Karpas-422 (cell line): ENCODE measurements at regions not wholly inside any gene's neighbourhood (a gene's known extent, or its start where the extent isn't known, plus 50 kb on each side); places are given as distances from the start of the nearest gene placed in this dataset.

Source experiments
- DNase-seq: peaks from one replicate; pipeline ENCODE4 v3.0.0-alpha.2; 2015
- H2AFZ ChIP-seq: fragments of 200-600 bp; sonication (generic); 2 replicates; pipeline ENCODE4 v1.6.1; 2014; ENCODE audit warnings: antibody characterized with exemption, low read length, mixed read lengths
- H3K27ac ChIP-seq: fragments of 200-600 bp; sonication (generic); 2 replicates; pipeline ENCODE4 v1.5.1; 2014; ENCODE audit warnings: mild to moderate bottlenecking, low read length, moderate library complexity
- H3K27me3 ChIP-seq: fragments of 200-600 bp; sonication (generic); 2 replicates; pipeline ENCODE4 v1.6.1; 2014; ENCODE audit warnings: low read length, mixed read lengths
- H3K36me3 ChIP-seq: fragments of 200-600 bp; sonication (generic); 2 replicates; pipeline ENCODE4 v1.6.1; 2014; ENCODE audit warnings: low read length, mixed read lengths; ENCODE audit not compliant: insufficient read depth
- H3K4me1 ChIP-seq: fragments of 200-600 bp; sonication (generic); 2 replicates; pipeline ENCODE4 v1.6.1; 2014; ENCODE audit warnings: mild to moderate bottlenecking, low read length, mixed read lengths
- H3K4me2 ChIP-seq: fragments of 200-600 bp; sonication (generic); 2 replicates; pipeline ENCODE4 v1.6.1; 2014; ENCODE audit warnings: low read length, low read depth, mild to moderate bottlenecking; ENCODE audit not compliant: poor library complexity, severe bottlenecking
- H3K4me3 ChIP-seq: fragments of 200-600 bp; sonication (generic); 2 replicates; pipeline ENCODE4 v1.5.1; 2014; ENCODE audit warnings: mild to moderate bottlenecking, antibody characterized with exemption, low read length, mixed read lengths
- H3K79me2 ChIP-seq: fragments of 200-600 bp; sonication (generic); 2 replicates; pipeline ENCODE4 v1.6.1; 2014; ENCODE audit warnings: mild to moderate bottlenecking, low read length, mixed read lengths
- H3K9ac ChIP-seq: fragments of 200-600 bp; sonication (generic); 2 replicates; pipeline ENCODE4 v1.6.0; 2014; ENCODE audit warnings: low read length
- H3K9me2 ChIP-seq: fragments of 200-600 bp; sonication (generic), shearing (Covaris generic); replicated peaks from 2 replicates; pipeline ENCODE4 v1.6.0; 2014; ENCODE audit warnings: mild to moderate bottlenecking, low read length, moderate library complexity; ENCODE audit not compliant: insufficient read depth
- H3K9me3 ChIP-seq: fragments of 300-700, 200-600 bp; sonication (generic); 2 replicates; pipeline ENCODE4 v1.6.1; 2014; ENCODE audit warnings: low read length, mixed read lengths
- H4K20me1 ChIP-seq: fragments of 200-600 bp; sonication (generic); 2 replicates; pipeline ENCODE4 v1.6.1; 2014; ENCODE audit warnings: mild to moderate bottlenecking, antibody characterized with exemption, low read length, low read depth; ENCODE audit not compliant: insufficient read depth

- no peaks in the 10 kb centered on the region for H4K20me1 ChIP-seq
- H3K4me2 ChIP-seq, result no peak overlapping the region
- no peak for DNase-seq
- H3K9ac ChIP-seq, result no peak overlapping the region
- H3K9me2 ChIP-seq, result no peaks in the 10 kb centered on the region
- no peaks in the 10 kb centered on the region for H3K36me3 ChIP-seq
- no peak overlapping the region for H3K4me3 ChIP-seq
- no peak overlapping the region for H3K27ac ChIP-seq
- no peaks in the 10 kb centered on the region for H3K9me3 ChIP-seq
- H3K27me3 ChIP-seq, result no peaks in the 10 kb centered on the region
- H3K79me2 ChIP-seq, result no peaks in the 10 kb centered on the region
- no peak overlapping the region for H2AFZ ChIP-seq
- H3K4me1 ChIP-seq, result peaks cover 60% of the 10 kb centered on the region
These were observed 79.7 kb upstream of the RASGRF1 start for GRCh38 chr15:79170256-79170664.

- no peaks in the 10 kb centered on the region for H4K20me1 ChIP-seq
- H3K4me1 ChIP-seq, result peaks cover 60% of the 10 kb centered on the region
- no peaks in the 10 kb centered on the region for H3K9me3 ChIP-seq
- H3K79me2 ChIP-seq, result no peaks in the 10 kb centered on the region
- no peaks in the 10 kb centered on the region for H3K27me3 ChIP-seq
- H3K4me2 ChIP-seq, result no peak overlapping the region
- H3K9me2 ChIP-seq, result no peaks in the 10 kb centered on the region
- H3K27ac ChIP-seq, result no peak overlapping the region
- no peak overlapping the region for H2AFZ ChIP-seq
- H3K36me3 ChIP-seq, result no peaks in the 10 kb centered on the region
- H3K9ac ChIP-seq, result no peak overlapping the region
- DNase-seq, result no peak
- H3K4me3 ChIP-seq, result no peak overlapping the region
These were observed 79.0 kb upstream of the RASGRF1 start for GRCh38 chr15:79169526-79170133.

DNA sequence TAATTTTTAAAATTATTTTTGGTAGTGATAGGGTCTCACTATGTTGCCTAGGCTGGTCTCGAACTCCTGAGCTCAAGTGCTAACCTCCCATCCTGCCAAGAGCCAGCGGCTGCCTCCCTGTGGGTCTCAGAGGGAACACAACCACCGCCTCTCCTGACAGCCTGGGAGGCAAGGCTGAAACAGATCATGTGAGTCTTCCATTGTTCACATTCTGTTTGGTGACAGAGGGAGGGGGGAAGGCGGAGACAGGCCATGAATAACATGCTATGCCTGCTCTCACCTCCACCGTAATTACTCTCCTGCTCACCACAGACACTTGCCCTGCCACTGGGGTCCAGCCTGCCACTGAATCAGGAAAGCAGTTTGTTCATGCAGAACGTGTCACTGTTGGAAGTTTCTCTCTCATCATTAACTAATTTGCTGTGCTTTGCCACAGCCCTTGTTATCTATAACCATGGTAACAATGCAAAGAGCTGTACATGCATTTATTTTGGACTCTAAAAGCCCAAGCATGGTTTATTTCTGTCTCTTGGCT lies 78.4 kb upstream of the RASGRF1 start:
- Histone ChIP-seq H3K9me3 (no peaks in the 10 kb centered on the region), H2AFZ (no peak overlapping the region), H3K4me2 (no peak overlapping the region), H3K4me3 (no peak overlapping the region), H3K27ac (no peak overlapping the region), H3K36me3 (no peaks in the 10 kb centered on the region), H3K9ac (no peak overlapping the region), H3K79me2 (no peaks in the 10 kb centered on the region), H3K27me3 (no peaks in the 10 kb centered on the region), H3K4me1 (peaks cover 60% of the 10 kb centered on the region), H3K9me2 (no peaks in the 10 kb centered on the region), H4K20me1 (no peaks in the 10 kb centered on the region)
- DNase-seq, result peak; percentile 53

- no peak overlapping the region for H3K27ac ChIP-seq
- no peaks in the 10 kb centered on the region for H3K36me3 ChIP-seq
- no peak overlapping the region for H2AFZ ChIP-seq
- peak; percentile 78 for DNase-seq
- no peak overlapping the region for H3K9ac ChIP-seq
- H4K20me1 ChIP-seq, result no peaks in the 10 kb centered on the region
- no peak overlapping the region for H3K4me3 ChIP-seq
- no peaks in the 10 kb centered on the region for H3K79me2 ChIP-seq
- no peaks in the 10 kb centered on the region for H3K9me3 ChIP-seq
- H3K4me1 ChIP-seq, result peaks cover 60% of the 10 kb centered on the region
- H3K9me2 ChIP-seq, result no peaks in the 10 kb centered on the region
- peak overlapping the region; percentile 11 for H3K4me2 ChIP-seq
- no peaks in the 10 kb centered on the region for H3K27me3 ChIP-seq
These were observed 77.2 kb upstream of the RASGRF1 start for GRCh38 chr15:79167776-79168175.

- Histone ChIP-seq H3K9me2 (no peaks in the 10 kb centered on the region), H3K4me2 (no peak overlapping the region), H3K9ac (no peak overlapping the region), H4K20me1 (no peaks in the 10 kb centered on the region), H2AFZ (no peak overlapping the region), H3K27me3 (no peaks in the 10 kb centered on the region), H3K27ac (no peak overlapping the region), H3K36me3 (no peaks in the 10 kb centered on the region), H3K4me3 (no peak overlapping the region), H3K79me2 (no peaks in the 10 kb centered on the region), H3K9me3 (no peaks in the 10 kb centered on the region), H3K4me1 (peaks cover 53% of the 10 kb centered on the region)
- DNase-seq, result no peak
These were observed 75.9 kb upstream of the RASGRF1 start for GRCh38 chr15:79166311-79166955.

GRCh38 chr15:79164465-79164864 lies 73.9 kb upstream of the RASGRF1 start:
- DNase-seq, result no peak
- Histone ChIP-seq H3K9ac (no peak overlapping the region), H2AFZ (no peak overlapping the region), H3K79me2 (no peaks in the 10 kb centered on the region), H3K27ac (no peak overlapping the region), H4K20me1 (no peaks in the 10 kb centered on the region), H3K9me3 (no peaks in the 10 kb centered on the region), H3K4me1 (peaks cover 35% of the 10 kb centered on the region), H3K36me3 (no peaks in the 10 kb centered on the region), H3K4me2 (no peak overlapping the region), H3K4me3 (no peak overlapping the region), H3K27me3 (no peaks in the 10 kb centered on the region), H3K9me2 (no peaks in the 10 kb centered on the region)

- no peaks in the 10 kb centered on the region for H4K20me1 ChIP-seq
- no peaks in the 10 kb centered on the region for H3K27me3 ChIP-seq
- no peak overlapping the region for H3K9ac ChIP-seq
These were observed 73.5 kb upstream of the RASGRF1 start for GRCh38 chr15:79164043-79164442.

DNA sequence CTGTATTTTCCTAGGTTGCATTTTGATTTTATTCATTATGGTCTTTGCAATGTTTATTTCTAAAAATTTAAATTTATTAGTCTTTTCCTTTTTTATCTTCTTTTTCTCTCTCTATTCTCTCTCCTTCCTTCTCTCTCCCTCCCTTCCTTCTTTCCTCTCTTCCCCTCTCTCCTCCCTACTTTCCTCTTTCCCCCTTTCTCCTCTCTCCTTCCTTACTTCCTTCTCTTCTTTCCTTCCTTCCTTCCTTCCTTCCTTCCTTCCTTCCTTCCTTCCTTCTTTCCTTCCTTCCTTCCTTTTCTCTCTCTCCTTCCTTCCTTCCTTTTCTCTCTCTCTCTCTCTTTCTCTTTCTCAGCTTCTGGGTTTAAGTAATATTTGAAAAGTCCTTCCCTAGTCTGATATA lies 72.8 kb upstream of the RASGRF1 start:
- Histone ChIP-seq H3K9me2 (no peaks in the 10 kb centered on the region), H3K4me3 (no peak overlapping the region), H3K27me3 (no peaks in the 10 kb centered on the region), H2AFZ (no peak overlapping the region), H3K36me3 (no peaks in the 10 kb centered on the region), H3K79me2 (no peaks in the 10 kb centered on the region), H3K9ac (no peak overlapping the region), H3K4me1 (peaks cover 25% of the 10 kb centered on the region), H3K9me3 (no peaks in the 10 kb centered on the region), H3K4me2 (no peak overlapping the region), H4K20me1 (no peaks in the 10 kb centered on the region), H3K27ac (no peak overlapping the region)
- no peak for DNase-seq

More at GRCh38 chr15:79164043-79164442, 73.5 kb upstream of the RASGRF1 start:
- H3K9me2 ChIP-seq, result no peaks in the 10 kb centered on the region
- no peak overlapping the region for H3K4me3 ChIP-seq
- no peak overlapping the region for H2AFZ ChIP-seq
- H3K27ac ChIP-seq, result no peak overlapping the region
- no peaks in the 10 kb centered on the region for H3K36me3 ChIP-seq
- H3K4me1 ChIP-seq, result peaks cover 31% of the 10 kb centered on the region
- no peak for DNase-seq
- no peaks in the 10 kb centered on the region for H3K9me3 ChIP-seq
- no peaks in the 10 kb centered on the region for H3K79me2 ChIP-seq
- H3K4me2 ChIP-seq, result no peak overlapping the region
